ENCODE measurements at regions not wholly inside any gene's neighbourhood (a gene's known extent, or its start where the extent isn't known, plus 50 kb on each side); places are given as distances from the start of the nearest gene placed in this dataset.

DNA sequence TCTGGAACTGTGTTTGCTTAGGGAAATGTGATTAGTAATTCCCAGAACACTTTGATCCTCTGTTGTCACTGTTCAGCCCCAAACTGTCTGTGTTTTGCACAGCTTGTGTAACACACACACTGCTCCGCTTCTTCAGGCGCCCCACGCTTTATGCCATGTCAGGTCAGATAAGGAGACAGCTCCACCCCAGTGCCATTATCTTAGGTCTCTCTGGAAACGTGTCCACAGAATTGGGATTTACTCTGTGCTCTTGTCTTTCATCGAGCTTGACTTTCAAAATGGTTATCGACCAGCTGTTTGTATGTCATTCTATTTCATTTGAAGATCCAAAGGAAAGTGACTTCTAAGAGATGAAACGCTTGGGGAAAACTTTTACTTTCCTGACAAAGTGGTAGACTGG is 106.4 kb upstream of the SSTR4 start:
- Histone ChIP-seq H3K4me3 (no peak overlapping the region), H3K36me3 (no peaks in the 10 kb centered on the region), H3K9me3 (no peaks in the 10 kb centered on the region), H3K27ac (no peak overlapping the region), H3K27me3 (no peaks in the 10 kb centered on the region), H3K4me1 (no peaks in the 10 kb centered on the region)
- intact Hi-C loops (cut with DNase I), result no loop called here
- DNase-seq (no peak), ATAC-seq (no peak)
- TF ChIP-seq, protein P1, sequence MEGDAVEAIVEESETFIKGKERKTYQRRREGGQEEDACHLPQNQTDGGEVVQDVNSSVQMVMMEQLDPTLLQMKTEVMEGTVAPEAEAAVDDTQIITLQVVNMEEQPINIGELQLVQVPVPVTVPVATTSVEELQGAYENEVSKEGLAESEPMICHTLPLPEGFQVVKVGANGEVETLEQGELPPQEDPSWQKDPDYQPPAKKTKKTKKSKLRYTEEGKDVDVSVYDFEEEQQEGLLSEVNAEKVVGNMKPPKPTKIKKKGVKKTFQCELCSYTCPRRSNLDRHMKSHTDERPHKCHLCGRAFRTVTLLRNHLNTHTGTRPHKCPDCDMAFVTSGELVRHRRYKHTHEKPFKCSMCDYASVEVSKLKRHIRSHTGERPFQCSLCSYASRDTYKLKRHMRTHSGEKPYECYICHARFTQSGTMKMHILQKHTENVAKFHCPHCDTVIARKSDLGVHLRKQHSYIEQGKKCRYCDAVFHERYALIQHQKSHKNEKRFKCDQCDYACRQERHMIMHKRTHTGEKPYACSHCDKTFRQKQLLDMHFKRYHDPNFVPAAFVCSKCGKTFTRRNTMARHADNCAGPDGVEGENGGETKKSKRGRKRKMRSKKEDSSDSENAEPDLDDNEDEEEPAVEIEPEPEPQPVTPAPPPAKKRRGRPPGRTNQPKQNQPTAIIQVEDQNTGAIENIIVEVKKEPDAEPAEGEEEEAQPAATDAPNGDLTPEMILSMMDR (IDR thresholded peaks at IDR 0.05), result no peak

DNA sequence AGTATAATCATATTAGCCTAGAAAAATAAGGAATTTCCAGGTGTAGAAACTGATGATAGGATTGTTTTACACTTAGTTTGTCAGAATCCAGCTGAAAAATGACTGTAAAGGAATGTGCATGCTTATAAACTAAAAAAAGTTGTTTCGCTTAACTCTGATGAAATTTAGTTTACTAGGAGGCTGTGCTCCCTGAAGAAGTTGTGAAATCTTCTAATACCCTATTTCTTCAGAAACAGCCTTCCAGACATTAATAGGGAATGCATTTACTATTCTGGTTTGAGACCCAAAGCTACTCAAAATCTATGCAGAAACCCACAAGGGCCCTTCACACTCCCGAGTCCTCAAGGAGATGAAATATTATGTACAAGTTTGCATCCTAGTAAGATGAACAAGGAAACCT is 105.5 kb upstream of the SSTR4 start:
- Histone ChIP-seq H3K27me3 (no peaks in the 10 kb centered on the region), H3K27ac (no peak overlapping the region), H3K4me1 (no peaks in the 10 kb centered on the region), H3K36me3 (no peaks in the 10 kb centered on the region), H3K4me3 (no peak overlapping the region), H3K9me3 (no peaks in the 10 kb centered on the region)
- intact Hi-C loops (cut with DNase I), result no loop called here
- DNase-seq (no peak), ATAC-seq (no peak)
- TF ChIP-seq, protein P1 (IDR thresholded peaks at IDR 0.05), result no peak

DNA sequence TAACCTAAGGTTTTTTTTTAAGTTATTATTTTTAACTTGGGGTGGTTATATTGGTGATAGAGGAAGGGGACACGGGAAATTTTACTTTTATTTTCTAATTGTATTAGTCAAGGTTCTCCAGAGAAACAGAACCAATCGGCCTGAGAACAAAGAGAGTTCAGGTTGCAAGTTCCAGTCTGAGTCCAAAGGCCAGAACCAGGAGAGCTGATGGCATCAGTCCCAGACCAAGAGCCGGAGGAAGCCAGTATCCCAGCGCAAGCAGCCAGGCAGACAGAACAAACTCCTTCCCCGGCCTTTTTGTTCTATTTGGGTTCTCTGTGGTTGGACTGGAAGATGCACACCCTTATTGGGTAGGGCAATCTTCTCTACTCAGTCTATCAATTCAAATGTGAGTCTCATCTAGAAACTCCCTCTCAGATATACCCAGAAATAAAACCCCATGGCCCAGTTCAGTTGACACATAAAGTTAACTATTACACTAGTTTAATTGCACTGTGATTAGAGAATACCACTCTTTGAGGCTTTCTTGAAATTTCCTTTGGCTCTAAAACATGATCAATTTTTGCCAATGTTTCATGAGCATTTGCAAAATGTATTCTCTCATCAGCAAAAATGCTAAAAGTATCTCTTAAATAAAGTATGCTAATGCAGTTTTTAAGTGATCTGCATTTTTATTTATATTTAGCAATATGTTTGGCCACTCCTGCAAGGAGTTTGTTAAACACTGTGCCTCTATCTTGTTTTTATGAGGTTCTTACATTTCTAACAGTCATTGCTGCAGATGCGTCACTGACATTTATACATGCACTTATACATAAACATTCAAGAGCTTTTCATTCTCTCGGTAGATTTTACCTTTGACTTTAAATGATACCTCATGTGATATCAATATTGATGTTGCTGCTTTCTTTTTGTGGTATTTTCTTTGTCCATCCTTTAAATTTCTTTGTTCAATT is 103.2 kb upstream of the SSTR4 start:
- TF ChIP-seq, protein P1 (IDR thresholded peaks at IDR 0.05), result no peak
- no peaks in the 10 kb centered on the region for H3K36me3 ChIP-seq
- no peaks in the 10 kb centered on the region for H3K4me1 ChIP-seq
- ATAC-seq (no peak), DNase-seq (no peak)
- intact Hi-C loops (cut with DNase I), result no loop called here
- H3K4me3 ChIP-seq, result no peak overlapping the region
- no peak overlapping the region for H3K27ac ChIP-seq
- H3K27me3 ChIP-seq, result no peaks in the 10 kb centered on the region
- H3K9me3 ChIP-seq, result no peaks in the 10 kb centered on the region

DNA sequence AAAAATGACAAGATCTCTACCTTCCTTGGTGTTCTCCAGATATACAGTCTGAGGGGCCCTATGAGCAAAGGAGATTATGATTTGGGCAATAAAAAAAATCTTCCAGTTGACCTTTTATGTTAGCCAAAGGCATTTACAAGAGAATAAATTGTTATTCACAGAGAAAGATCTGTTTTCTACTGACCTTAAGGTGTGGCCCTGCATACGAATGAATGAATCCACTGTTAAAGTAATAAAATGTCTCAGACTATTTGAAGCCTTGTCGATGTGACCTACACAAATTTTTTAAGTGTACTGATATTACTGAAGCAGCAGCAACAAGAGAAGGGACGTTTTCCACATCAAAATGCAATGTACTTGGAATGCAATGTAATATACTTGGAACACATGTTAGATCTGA is 95.9 kb upstream of the SSTR4 start:
- H3K4me3 ChIP-seq, result no peak overlapping the region
- H3K4me1 ChIP-seq, result no peaks in the 10 kb centered on the region
- H3K27me3 ChIP-seq, result peaks cover 4% of the 10 kb centered on the region
- TF ChIP-seq, protein P1 (IDR thresholded peaks at IDR 0.05), result no peak
- H3K27ac ChIP-seq, result no peak overlapping the region
- H3K9me3 ChIP-seq, result no peaks in the 10 kb centered on the region
- ATAC-seq, result no peak
- no peak for DNase-seq
- H3K36me3 ChIP-seq, result no peaks in the 10 kb centered on the region
- intact Hi-C loops (cut with DNase I), result no loop called here

DNA sequence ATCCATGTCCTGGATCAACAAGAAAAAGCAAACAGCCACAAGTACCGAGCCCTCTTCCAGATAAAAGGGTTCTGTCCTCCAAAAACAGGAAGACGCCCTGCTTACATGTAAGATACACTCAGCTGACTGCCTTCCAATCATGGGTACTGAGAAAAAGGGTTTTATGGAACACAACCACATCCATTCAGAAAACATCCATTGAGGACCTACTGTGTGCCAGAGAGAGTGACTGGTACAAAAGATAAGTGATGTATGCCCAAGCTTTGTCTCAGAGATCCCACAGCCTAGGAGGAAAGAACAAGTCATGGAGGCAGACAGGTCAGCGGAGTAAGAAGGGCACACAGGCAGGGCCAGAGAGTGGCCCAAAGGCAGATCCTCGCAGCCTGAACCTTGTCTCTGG is 94.8 kb upstream of the SSTR4 start:
- Histone ChIP-seq H3K4me3 (no peak overlapping the region), H3K27me3 (peaks cover 4% of the 10 kb centered on the region), H3K36me3 (no peaks in the 10 kb centered on the region), H3K27ac (no peak overlapping the region), H3K9me3 (no peaks in the 10 kb centered on the region), H3K4me1 (no peaks in the 10 kb centered on the region)
- intact Hi-C loops (cut with DNase I), result no loop called here
- ATAC-seq (no peak), DNase-seq (no peak)
- TF ChIP-seq, protein P1 (IDR thresholded peaks at IDR 0.05), result no peak
